ENCODE measurements at regions not wholly inside any gene's neighbourhood (a gene's known extent, or its start where the extent isn't known, plus 50 kb on each side); places are given as distances from the start of the nearest gene placed in this dataset.

DNA sequence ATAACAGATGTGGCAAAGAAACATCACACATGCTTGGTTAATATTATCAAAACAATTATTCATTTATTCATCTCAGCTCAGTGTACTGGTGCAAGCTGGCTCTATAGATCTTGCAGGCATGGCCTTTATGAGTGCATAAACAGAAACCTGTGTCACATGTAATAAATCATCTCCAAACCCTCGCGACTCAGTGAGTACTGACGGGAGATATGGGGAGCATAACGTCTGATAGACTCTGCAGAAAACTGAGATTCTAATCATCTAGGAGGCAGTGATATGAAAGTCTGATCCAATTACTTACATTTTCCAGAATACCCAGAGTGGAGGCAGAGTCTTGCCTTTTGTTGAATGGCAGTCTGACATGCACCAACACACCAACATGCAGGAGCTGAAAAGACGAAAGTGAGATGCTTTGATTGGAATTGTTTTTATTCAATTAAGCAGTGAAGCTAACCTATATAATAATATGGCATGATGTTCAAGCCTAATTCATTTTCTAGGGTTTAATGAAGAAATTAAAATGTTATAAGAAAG, 416.8 kb downstream of the RNF144A start:
- DNase-seq (ENCODE audit: low read depth) = no peak
- H3K4me3 ChIP-seq (ENCODE audit: low read depth, low read length) = no peak overlapping the region
- TF ChIP-seq, protein P1, sequence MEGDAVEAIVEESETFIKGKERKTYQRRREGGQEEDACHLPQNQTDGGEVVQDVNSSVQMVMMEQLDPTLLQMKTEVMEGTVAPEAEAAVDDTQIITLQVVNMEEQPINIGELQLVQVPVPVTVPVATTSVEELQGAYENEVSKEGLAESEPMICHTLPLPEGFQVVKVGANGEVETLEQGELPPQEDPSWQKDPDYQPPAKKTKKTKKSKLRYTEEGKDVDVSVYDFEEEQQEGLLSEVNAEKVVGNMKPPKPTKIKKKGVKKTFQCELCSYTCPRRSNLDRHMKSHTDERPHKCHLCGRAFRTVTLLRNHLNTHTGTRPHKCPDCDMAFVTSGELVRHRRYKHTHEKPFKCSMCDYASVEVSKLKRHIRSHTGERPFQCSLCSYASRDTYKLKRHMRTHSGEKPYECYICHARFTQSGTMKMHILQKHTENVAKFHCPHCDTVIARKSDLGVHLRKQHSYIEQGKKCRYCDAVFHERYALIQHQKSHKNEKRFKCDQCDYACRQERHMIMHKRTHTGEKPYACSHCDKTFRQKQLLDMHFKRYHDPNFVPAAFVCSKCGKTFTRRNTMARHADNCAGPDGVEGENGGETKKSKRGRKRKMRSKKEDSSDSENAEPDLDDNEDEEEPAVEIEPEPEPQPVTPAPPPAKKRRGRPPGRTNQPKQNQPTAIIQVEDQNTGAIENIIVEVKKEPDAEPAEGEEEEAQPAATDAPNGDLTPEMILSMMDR (IDR thresholded peaks at IDR 0.05; ENCODE audit: control insufficient read depth, extremely low read depth, insufficient read depth) = no peak

DNA sequence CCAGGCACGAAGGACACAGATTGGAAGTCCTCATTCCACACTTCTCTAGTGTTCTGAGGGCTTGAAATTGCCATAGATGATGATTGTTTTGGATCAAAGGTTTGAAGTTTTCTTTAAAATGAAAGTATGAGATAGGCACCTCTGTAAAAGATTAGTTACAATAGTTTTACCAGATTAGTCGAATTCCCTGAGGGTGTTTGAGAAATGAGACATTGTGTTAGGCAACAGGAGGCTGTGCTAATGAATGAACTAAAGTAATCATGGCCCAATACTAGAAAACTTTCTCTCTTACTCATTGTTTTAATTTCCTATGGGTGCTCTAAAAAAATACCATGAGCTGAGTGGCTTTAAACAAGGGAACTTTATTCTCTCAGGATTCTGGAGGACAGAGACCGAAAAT, 421.7 kb downstream of the RNF144A start:
- no peak for DNase-seq (ENCODE audit: low read depth)
- TF ChIP-seq, protein P1 (IDR thresholded peaks at IDR 0.05; ENCODE audit: control insufficient read depth, extremely low read depth, insufficient read depth) = no peak
- no peak overlapping the region for H3K4me3 ChIP-seq (ENCODE audit: low read depth, low read length)

DNA sequence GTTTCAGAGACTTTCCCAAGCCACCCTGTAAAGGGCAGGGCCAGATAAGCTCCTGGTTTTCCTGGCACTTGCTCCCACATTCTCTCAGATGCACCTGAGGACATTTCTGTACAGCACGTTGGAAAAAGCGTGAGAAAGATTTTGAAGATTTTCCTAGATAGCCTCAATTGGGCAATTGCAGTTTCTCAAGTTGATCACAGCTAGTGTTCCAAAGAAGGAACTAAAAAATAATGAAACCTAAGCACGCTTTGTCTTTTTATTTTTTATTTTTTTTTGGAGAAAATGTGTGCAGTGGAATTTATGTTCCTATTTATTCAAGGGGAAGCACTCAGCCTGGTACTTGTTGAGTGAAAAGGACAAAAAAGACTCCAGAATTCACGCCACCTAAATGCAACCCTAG, 429.1 kb downstream of the RNF144A start:
- DNase-seq (ENCODE audit: low read depth) = no peak
- no peak overlapping the region for H3K4me3 ChIP-seq (ENCODE audit: low read depth, low read length)
- TF ChIP-seq, protein P1 (IDR thresholded peaks at IDR 0.05; ENCODE audit: control insufficient read depth, extremely low read depth, insufficient read depth) = no peak

DNA sequence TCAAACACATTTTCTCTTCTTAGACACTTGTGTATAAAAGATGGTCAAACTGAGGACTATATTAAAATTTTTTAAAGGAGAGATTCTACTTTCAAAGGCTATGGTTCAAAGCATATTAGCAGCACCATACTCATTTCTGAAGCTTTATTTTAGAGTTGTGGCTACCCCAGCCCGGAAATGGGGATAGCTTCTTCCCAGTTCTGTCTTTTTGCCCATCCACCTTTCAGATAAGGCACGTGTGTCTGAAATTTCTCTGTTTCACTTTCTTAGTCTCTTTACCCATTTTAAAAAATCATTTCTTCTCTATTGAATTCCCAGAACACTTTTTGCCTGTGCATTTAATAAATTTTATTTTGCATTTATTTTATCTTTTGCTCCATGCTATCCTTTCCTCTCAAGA, 431.5 kb downstream of the RNF144A start:
- TF ChIP-seq, protein P1 (IDR thresholded peaks at IDR 0.05; ENCODE audit: control insufficient read depth, extremely low read depth, insufficient read depth) = no peak
- H3K4me3 ChIP-seq (ENCODE audit: low read depth, low read length) = no peak overlapping the region
- DNase-seq (ENCODE audit: low read depth) = no peak

DNA sequence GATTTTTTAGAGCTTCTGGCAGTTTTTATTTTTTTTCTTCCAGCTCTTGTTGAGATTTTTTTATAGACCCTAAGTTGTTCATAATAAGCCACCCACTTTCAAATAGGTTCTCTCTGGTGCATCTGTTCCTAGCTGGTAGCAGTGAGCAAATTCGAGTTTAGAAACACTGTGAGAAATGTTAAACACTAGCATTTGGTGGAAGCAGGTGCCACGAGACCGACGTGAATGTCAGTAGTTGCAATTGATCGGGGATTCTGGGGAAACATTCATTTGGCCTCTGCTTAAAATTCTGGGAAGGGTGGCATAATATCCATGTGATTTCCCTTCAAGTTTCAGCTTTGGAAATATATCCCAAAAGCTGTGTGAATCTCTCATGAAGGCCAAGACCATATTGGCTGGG, 435.0 kb downstream of the RNF144A start:
- no peak overlapping the region for H3K4me3 ChIP-seq (ENCODE audit: low read depth, low read length)
- no peak for DNase-seq (ENCODE audit: low read depth)
- TF ChIP-seq, protein P1 (IDR thresholded peaks at IDR 0.05; ENCODE audit: control insufficient read depth, extremely low read depth, insufficient read depth) = no peak

DNA sequence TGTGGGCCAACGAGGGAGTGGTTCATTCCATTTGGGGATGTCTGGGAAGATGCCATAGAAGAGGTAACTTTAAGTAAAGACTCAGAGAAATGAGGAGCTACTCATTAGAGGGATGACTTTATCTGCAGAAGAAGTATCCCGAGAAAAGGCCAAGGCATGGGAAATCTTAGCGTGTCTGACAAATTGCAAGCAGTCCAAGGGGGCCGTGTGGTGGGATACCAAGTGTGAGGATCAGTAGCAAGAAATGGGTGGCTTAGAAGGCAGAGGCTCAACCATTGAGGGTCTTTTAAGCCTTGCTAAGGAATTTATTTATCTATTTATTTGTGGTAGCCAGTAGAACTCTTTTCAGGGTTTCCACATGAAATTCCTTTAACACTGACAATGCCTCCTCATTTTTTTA, 436.4 kb downstream of the RNF144A start:
- TF ChIP-seq, protein P1 (IDR thresholded peaks at IDR 0.05; ENCODE audit: control insufficient read depth, extremely low read depth, insufficient read depth) = no peak
- no peak overlapping the region for H3K4me3 ChIP-seq (ENCODE audit: low read depth, low read length)
- DNase-seq (ENCODE audit: low read depth) = no peak

DNA sequence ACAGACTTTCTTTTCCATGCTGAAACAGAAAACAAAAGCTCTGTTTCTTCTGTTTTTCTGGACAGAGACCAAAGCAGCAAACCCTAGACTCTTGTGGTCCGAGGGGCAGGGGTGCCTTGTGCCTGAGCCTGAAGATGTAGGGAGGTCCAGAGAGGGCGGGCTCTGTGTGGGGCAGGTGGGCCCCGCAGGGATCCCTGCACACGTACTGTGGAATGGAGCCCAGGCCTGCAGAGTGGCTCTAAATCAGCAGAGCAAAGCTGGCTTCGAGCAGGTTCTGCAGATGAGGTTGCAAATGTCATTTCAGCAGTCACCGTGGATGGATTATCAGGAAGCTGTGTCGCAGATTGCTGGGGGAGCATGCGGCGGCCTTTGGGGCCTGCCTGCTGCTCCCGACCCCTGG, 438.6 kb downstream of the RNF144A start:
- no peak for DNase-seq (ENCODE audit: low read depth)
- TF ChIP-seq, protein P1 (IDR thresholded peaks at IDR 0.05; ENCODE audit: control insufficient read depth, extremely low read depth, insufficient read depth) = no peak
- no peak overlapping the region for H3K4me3 ChIP-seq (ENCODE audit: low read depth, low read length)
